DMS 273 treated with DMSO at 0.1 percent for 48 hours (cell line): ENCODE measurements at regions not wholly inside any gene's neighbourhood (a gene's known extent, or its start where the extent isn't known, plus 50 kb on each side); places are given as distances from the start of the nearest gene placed in this dataset.
"Not testable (repeated sequence)": the region's sequence is repeated elsewhere in the genome, so short reads cannot be mapped to it uniquely, and the experiment has no call there.

Experiments used
- DNase-seq: peaks from one replicate; lab custom pipeline; 2025; lab: John Stamatoyannopoulos, UW

- no peak for DNase-seq
Measured at GRCh38 chr22:49721211-49721763, 106.4 kb downstream of the BRD1 start.

GRCh38 chr22:49720279-49720959, 107.3 kb downstream of the BRD1 start:
- no peak for DNase-seq

DNA sequence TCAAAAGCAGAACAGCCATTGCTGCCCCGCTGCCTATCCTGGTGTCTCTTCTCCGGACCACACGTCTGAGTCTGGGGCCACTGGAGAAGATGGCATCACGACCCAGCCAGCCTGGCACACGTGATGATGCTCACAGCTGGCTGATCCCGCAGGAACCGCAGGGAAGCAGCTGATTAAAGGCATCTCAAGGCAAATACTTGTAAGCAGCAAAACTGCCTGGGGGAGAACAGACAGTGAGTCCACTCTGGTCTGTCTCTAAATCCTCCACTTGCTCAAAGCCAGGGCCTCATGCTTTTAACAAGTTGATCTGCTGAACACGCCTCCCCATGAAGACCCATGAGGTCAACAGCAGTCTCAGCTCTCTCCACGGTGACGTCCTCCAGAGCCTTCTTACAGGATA, 108.6 kb downstream of the BRD1 start:
- no peak for DNase-seq

DNA sequence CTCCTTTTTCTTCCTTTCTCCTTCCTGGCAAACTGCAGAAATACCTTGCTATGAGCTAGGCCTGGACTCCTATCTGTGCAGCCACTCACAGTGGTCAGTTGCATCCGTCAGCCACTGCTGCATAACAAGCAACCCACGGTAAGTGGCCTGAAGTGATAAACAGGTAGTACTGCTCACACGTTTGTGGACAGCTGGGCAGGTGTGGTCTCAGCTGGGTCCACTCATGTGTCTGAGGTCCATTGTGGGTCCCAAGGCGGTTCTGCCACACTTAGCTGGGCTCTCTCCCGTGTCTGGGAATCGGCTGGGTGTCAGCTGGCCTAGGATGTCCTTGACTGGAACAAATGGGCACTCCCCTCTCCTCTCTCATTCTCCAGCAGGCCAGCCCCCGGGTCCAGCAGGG, 109.3 kb downstream of the BRD1 start:
- DNase-seq: no peak

DNA sequence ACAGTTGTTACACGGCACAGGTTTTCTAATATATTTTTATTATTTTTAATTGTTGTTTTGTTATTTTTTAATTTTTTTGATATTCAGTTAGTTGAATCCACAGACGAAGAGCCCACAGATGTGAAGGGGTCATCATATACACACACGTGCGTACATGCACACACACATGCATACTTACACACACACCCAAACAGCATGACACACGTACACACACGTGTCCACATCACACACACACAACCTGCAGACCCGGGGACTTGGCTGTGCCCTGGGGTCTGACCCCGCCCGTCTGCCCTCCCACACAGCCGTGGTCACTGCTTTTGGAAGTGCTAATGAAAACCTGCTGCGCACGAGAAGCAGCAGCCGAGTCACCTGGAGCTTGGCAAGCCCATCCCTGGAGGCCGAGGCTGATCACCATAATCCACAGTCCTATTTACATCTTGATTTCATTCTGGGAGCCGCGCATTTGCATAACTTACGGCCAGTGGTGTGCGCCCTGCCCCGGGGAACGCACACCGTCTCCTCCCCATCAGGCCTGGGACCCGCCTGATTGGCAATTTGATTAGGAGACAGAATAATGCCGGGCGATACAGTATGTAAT, 110.3 kb downstream of the BRD1 start:
- DNase-seq: no peak

DNA sequence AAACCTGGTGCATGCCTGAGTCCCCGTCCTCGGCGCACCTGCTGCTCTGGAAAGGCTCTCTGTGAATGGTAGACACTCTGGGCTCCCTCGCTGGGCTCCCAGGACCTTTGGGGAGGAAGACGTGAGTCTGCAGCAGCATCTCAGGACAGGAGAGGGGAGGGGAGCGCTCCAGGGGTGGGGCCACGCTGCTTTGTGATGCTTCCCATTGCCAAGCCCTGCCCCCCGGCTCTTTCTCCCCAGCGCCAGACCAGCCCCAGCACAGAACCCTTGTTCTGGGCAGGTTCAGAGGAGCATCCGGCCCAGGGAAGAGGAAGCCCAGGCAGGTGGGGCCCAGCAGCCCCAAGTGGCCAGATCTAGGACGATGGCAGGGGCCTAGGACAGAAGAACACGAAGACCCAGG, 111.2 kb downstream of the BRD1 start:
- DNase-seq: no peak

DNA sequence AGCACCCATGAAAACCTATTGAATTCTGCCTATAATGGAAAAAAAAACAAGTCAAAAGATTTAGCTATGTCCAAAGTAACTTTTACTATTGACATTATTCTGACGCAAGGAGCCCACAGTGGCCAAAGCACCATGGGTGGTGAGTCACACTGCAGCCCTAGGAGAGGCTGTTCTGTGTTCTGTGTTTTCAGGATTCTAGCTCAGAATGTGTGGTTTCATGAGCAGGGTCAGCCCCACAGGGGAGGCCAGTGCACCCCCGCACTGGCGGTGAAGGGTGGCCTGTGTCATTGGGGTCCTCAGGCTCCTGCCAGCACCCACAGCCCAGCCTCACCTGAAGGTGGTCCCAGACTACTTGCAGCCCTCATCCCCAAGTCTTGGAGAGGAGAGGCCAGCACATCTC, 112.2 kb downstream of the BRD1 start:
- no peak for DNase-seq

GRCh38 chr22:49713003-49713402, 114.7 kb downstream of the BRD1 start:
- no peak for DNase-seq

GRCh38 chr22:49712195-49712791, 115.4 kb downstream of the BRD1 start:
- DNase-seq: no peak

GRCh38 chr22:49710746-49711145, 116.9 kb downstream of the BRD1 start:
- DNase-seq: no peak

GRCh38 chr22:49709464-49709863, 118.2 kb downstream of the BRD1 start:
- no peak for DNase-seq

DNA sequence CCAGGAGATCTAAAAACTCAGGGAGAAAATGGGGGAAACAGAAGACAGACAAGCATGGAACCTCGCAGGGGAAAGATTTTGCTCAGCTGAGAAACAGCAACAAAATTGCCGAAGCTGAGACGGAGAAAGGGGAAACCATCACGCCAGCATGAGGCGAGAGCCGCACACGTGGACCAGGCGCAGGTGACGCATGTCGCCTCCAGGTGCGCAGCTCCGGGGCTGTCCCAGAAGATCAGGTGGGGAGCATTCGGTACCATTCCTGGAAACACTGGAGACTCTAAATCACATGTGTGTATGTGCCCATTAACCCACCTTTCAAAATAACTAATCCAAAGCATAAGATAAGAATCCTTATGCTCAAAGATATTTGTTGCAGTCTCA, 121.7 kb downstream of the BRD1 start:
- no peak for DNase-seq

DNA sequence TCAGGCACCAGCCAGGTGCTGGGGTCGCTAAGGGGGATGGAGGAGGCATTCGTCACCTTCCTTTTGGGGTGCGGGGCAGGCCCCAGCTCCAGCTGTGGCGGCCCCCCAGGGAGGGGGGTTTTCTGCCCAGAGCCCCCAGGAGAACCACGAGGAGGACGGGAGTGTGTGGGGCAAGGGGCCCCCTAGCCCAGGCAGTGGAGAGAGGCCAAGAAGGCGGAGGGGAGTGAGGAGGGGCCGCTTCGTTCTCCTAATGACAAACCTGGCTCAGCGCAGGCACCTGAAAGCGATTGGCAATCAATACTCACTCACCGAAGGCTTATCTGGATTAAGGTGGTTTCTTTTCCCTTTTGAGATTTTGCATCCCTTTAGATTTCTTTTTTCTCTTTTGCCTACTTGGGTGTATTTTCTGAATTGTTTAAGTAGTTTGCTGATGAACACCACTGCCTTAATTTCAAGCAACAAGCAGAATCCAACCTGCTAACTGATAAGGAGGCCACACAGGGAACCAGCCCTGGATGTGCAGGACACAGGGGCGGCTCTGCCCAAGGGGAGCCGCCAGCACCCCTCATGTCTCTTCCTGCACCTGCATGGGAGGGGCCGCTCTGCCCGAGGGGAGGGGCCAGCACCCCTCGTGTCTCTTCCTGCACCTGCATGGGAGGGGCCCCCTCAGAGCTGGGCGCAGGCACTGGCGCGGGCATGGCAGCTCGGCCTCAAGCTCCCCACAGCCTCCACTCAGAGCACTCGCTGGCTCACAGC, 122.3 kb downstream of the BRD1 start:
- no peak for DNase-seq

DNA sequence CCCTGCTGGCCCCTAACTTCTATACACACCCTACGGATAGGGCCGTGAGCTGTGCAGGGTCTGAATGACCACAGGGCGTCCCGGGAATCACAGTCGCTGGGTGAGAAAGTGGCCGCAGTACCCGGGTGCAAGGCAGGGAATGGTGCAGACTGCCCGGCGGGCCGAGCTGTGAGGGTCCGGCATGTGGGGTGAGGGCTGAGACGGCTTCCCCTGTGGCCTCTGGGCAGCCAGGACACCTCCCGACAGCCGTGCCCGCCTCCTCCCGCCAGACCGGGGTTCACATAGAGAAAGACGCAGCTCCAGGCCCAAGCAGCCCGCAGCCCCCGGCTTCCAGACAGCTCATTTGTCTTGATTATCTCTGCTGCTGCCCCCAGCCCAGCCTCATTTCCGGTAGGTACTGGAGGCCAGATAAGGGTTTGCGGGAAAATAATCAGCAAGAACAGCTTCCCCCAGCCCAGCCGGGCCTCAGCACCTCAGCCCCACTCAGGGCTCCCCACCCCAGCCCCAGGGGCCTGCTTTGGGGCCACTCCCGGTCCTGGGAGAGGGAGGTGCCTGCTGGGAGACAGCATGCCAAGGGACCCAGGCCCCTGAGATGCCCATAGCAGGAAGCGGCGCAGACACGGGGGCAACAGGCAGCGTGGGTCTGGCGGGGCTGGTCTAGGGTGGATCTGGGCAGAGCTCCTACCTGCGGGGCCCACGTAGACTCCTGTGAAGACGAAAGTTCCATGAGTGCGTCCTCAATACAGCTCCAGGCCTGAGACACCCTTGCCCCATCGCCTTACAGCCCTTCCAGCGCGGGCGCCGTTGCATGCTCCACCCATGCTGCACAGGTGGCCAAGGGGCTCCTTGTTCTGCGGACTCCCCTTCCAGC, 123.1 kb downstream of the BRD1 start:
- no peak for DNase-seq

- DNase-seq: no peak
Measured at GRCh38 chr22:49703990-49704344, 123.7 kb downstream of the BRD1 start.

GRCh38 chr22:49703505-49703904, 124.2 kb downstream of the BRD1 start:
- no peak for DNase-seq

- no peak for DNase-seq
Measured at GRCh38 chr22:49702068-49702397, 125.6 kb downstream of the BRD1 start.

GRCh38 chr22:49701380-49702067, 126.1 kb downstream of the BRD1 start:
- DNase-seq: no peak

- DNase-seq: no peak
Measured at GRCh38 chr22:49699928-49700498, 127.7 kb downstream of the BRD1 start.

DNA sequence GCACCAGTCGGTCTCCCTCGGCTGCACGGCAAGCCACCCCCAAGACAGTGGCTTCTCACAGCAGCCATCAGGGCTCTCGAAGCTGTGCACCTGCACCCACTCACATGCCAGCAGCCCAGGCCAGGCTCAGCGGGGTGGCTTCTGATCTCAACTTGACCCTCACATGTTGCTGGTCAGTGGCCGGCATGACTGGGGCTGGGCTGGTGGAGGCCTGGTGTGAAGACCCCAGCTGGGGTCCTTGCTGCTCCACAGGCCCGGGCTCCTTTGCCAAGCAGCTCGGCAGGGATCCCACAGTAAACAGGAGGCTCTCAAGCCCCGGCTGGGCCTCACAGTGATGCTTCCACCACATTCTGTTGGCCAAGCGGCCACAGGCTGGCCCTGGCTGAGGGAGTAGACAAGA, 128.2 kb downstream of the BRD1 start:
- DNase-seq: no peak

DNA sequence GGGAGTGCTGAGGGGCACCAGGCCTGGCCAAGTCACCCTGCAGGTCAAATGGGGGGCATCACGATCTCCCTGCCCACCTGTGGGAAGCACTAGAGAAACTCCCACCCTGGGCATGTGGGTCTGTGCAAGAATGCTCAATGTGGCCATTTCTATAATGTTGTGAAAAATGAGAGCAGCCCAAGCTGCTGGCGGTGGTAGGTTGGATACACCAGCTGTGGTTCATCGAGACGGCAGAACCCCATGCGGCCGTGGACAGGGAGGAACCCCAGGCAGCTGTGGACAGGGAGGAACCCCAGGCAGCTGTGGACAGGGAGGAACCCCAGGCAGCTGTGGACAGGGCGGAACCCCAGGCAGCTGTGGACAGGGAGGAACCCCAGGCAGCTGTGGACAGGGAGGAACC, 129.1 kb downstream of the BRD1 start:
- DNase-seq: not testable (repeated sequence)
